Colonic mucosa (tissue), 4 donors: ENCODE measurements at regions not wholly inside any gene's neighbourhood (a gene's known extent, or its start where the extent isn't known, plus 50 kb on each side); places are given as distances from the start of the nearest gene placed in this dataset.

ENCODE experiments used
- DNase-seq: peaks from one replicate; pipeline ENCODE4 v3.0.0-alpha.2; 2020
- H3K27ac ChIP-seq: fragments of 200-600 bp; one replicate; pipeline ENCODE4 v1.8.0; 2021
- H3K27me3 ChIP-seq: fragments of 200-600 bp; one replicate; pipeline ENCODE4 v1.8.0; 2021
- H3K36me3 ChIP-seq: fragments of 200-600 bp; one replicate; pipeline ENCODE4 v1.8.0; 2021
- H3K4me1 ChIP-seq: fragments of 200-600 bp; one replicate; pipeline ENCODE4 v1.8.0; 2021; ENCODE audit warnings: mild to moderate bottlenecking
- H3K4me3 ChIP-seq: fragments of 200-600 bp; one replicate; pipeline ENCODE4 v1.8.0; 2021
- H3K9ac ChIP-seq, 2 donors: one replicate each; pipeline ENCODE4 v1.7.0; 2013; ENCODE audit warnings: control low read depth in 2 of 2, low read depth in 2 of 2, low read length in 2 of 2
- H3K9me3 ChIP-seq: fragments of 200-600 bp; one replicate; pipeline ENCODE4 v1.8.0; 2021
- intact Hi-C: fragments of 100-400 bp; cut with DNase I; formaldehyde crosslinking; loops from one replicate; pipeline ENCODE4 v1.14.1; 2022
- TF ChIP-seq, protein P1 (sequence below): fragments of 200-600 bp; IDR thresholded peaks from one replicate; pipeline ENCODE4 v1.8.0; 2022; ENCODE audit warnings: antibody characterized with exemption, mild to moderate bottlenecking
- donor health status: healthy.
- donor health status: DM: no; HTN: no; CAD: no.
- donor health status: DM: no; HTN: no; CAD: no.

DNA sequence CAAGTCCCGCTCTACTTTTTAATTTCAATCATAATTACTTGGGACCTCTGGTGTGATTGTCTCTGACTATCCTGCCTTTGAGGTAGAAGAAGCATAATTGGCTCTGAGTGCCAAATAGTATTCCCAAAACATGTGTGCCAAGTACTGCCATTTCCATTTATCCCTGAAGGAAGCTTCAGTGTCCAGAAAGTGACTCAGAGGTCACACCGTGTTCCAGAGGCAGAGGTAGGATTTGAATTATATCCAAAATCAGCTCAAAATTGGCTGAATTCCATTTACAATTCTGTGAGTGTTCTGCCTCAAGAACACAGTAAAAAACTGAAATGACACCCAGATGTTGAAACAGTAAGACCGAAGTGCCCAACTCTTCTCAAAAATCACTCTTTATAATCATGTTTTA, 255.3 kb downstream of the RSL24D1 start:
- Histone ChIP-seq H3K27me3 (no peaks in the 10 kb centered on the region), H3K27ac (no peak overlapping the region), H3K36me3 (no peaks in the 10 kb centered on the region), H3K4me3 (no peak overlapping the region), H3K9me3 (no peaks in the 10 kb centered on the region), H3K4me1 (no peaks in the 10 kb centered on the region), H3K9ac (no peak overlapping the region)
- intact Hi-C loops = no loop called here
- TF ChIP-seq, protein P1, sequence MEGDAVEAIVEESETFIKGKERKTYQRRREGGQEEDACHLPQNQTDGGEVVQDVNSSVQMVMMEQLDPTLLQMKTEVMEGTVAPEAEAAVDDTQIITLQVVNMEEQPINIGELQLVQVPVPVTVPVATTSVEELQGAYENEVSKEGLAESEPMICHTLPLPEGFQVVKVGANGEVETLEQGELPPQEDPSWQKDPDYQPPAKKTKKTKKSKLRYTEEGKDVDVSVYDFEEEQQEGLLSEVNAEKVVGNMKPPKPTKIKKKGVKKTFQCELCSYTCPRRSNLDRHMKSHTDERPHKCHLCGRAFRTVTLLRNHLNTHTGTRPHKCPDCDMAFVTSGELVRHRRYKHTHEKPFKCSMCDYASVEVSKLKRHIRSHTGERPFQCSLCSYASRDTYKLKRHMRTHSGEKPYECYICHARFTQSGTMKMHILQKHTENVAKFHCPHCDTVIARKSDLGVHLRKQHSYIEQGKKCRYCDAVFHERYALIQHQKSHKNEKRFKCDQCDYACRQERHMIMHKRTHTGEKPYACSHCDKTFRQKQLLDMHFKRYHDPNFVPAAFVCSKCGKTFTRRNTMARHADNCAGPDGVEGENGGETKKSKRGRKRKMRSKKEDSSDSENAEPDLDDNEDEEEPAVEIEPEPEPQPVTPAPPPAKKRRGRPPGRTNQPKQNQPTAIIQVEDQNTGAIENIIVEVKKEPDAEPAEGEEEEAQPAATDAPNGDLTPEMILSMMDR = no peak
- no peak for DNase-seq

GRCh38 chr15:54917312-54917711, 279.4 kb downstream of the RSL24D1 start:
- H3K4me1 ChIP-seq = no peaks in the 10 kb centered on the region
- no peak for DNase-seq
- intact Hi-C loops = no loop called here
- H3K9me3 ChIP-seq = no peaks in the 10 kb centered on the region
- H3K36me3 ChIP-seq = no peaks in the 10 kb centered on the region
- no peak overlapping the region for H3K4me3 ChIP-seq
- TF ChIP-seq, protein P1 = no peak
- no peak overlapping the region for H3K9ac ChIP-seq
- no peaks in the 10 kb centered on the region for H3K27me3 ChIP-seq
- H3K27ac ChIP-seq = no peak overlapping the region

DNA sequence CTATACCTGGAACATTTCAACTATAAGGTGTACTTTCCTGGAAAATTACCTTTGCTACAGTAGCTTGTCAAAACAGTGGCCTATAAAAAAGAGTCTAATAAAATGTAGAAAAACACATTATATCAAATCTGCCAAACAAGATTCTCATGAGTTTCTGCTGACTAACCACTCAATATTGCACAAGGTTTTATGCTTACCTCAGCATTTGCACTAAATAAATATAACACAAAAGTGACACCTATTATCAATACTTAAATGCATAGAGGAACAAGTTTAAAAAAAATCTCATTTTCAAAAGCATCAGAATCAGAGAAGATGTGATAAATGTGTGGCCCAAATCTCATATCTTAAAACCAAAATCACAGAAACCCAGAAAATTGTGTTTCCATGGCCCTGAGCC, 281.4 kb downstream of the RSL24D1 start:
- Histone ChIP-seq H3K9ac (no peak overlapping the region), H3K36me3 (no peaks in the 10 kb centered on the region), H3K9me3 (no peaks in the 10 kb centered on the region), H3K4me3 (no peak overlapping the region), H3K27ac (no peak overlapping the region), H3K27me3 (no peaks in the 10 kb centered on the region), H3K4me1 (no peaks in the 10 kb centered on the region)
- TF ChIP-seq, protein P1 = no peak
- intact Hi-C loops = no loop called here
- no peak for DNase-seq

DNA sequence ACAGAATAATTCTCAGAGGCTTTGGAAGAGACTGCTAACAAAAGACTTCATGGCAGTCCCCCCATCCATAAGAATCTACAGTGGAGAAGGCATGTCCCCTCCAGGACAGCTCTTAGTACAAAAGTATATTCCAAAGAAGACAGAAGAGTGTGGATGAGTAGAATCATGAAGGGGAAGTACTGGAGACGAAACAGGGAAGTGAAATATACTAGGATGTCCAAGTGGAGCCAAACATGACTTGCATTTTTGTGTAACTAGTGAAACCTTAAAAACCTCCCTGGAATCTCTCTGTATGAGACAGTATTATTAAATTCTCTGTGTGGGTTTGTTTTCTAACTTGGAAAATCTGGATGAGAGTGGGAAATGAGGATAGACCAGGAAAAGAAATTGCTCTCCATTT, 312.4 kb downstream of the RSL24D1 start:
- TF ChIP-seq, protein P1 = no peak
- H3K4me3 ChIP-seq = no peak overlapping the region
- no peaks in the 10 kb centered on the region for H3K4me1 ChIP-seq
- no peaks in the 10 kb centered on the region for H3K36me3 ChIP-seq
- H3K27ac ChIP-seq = no peak overlapping the region
- no peak overlapping the region for H3K9ac ChIP-seq
- no peaks in the 10 kb centered on the region for H3K9me3 ChIP-seq
- intact Hi-C loops = no loop called here
- no peak for DNase-seq
- H3K27me3 ChIP-seq = no peaks in the 10 kb centered on the region

- no peaks in the 10 kb centered on the region for H3K36me3 ChIP-seq
- intact Hi-C loops = no loop called here
- no peak for DNase-seq
- no peak overlapping the region for H3K9ac ChIP-seq
- no peak overlapping the region for H3K27ac ChIP-seq
- H3K4me1 ChIP-seq = no peaks in the 10 kb centered on the region
- no peaks in the 10 kb centered on the region for H3K27me3 ChIP-seq
- H3K4me3 ChIP-seq = no peak overlapping the region
- H3K9me3 ChIP-seq = no peaks in the 10 kb centered on the region
- TF ChIP-seq, protein P1 = no peak
Observed at GRCh38 chr15:54859982-54860381, 336.8 kb downstream of the RSL24D1 start.

GRCh38 chr15:54854667-54855066, 342.1 kb downstream of the RSL24D1 start:
- H3K27ac ChIP-seq = no peak overlapping the region
- no peaks in the 10 kb centered on the region for H3K4me1 ChIP-seq
- no peak overlapping the region for H3K9ac ChIP-seq
- no peaks in the 10 kb centered on the region for H3K27me3 ChIP-seq
- DNase-seq = no peak
- no peaks in the 10 kb centered on the region for H3K36me3 ChIP-seq
- H3K9me3 ChIP-seq = no peaks in the 10 kb centered on the region
- no peak overlapping the region for H3K4me3 ChIP-seq
- TF ChIP-seq, protein P1 = no peak
- intact Hi-C loops = no loop called here
